Activated CD4-positive, CD25-positive, alpha-beta regulatory T cell treated with anti-CD3 and anti-CD28 coated beads, Interleukin-2, amount 50 U/mL, for 72 hours (primary cell): ENCODE measurements at regions not wholly inside any gene's neighbourhood (a gene's known extent, or its start where the extent isn't known, plus 50 kb on each side); places are given as distances from the start of the nearest gene placed in this dataset.
"Not testable (repeated sequence)": the region's sequence is repeated elsewhere in the genome, so short reads cannot be mapped to it uniquely, and the experiment has no call there.

Source experiments
- DNase-seq: peaks from one replicate; pipeline ENCODE4 v3.0.0; 2021

GRCh38 chr2:7154656-7155055 is 237.4 kb downstream of the RNF144A start:
- no peak for DNase-seq

- DNase-seq: no peak
These were observed 244.3 kb downstream of the RNF144A start for GRCh38 chr2:7161501-7161900.

- DNase-seq: no peak
These were observed 248.5 kb downstream of the RNF144A start for GRCh38 chr2:7165736-7166135.

GRCh38 chr2:7167801-7168411 is 250.7 kb downstream of the RNF144A start:
- DNase-seq: no peak

GRCh38 chr2:7169593-7169992 is 252.4 kb downstream of the RNF144A start:
- DNase-seq: no peak

- not testable (repeated sequence) for DNase-seq
These were observed 261.8 kb downstream of the RNF144A start for GRCh38 chr2:7178996-7179395.

- no peak for DNase-seq
These were observed 263.6 kb downstream of the RNF144A start for GRCh38 chr2:7180638-7181370.

GRCh38 chr2:7182525-7182924 is 265.3 kb downstream of the RNF144A start:
- no peak for DNase-seq

GRCh38 chr2:7189106-7189505 is 271.9 kb downstream of the RNF144A start:
- no peak for DNase-seq

GRCh38 chr2:7190587-7191324 is 273.5 kb downstream of the RNF144A start:
- no peak for DNase-seq

- no peak for DNase-seq
These were observed 274.7 kb downstream of the RNF144A start for GRCh38 chr2:7191932-7192331.

GRCh38 chr2:7193457-7193856 is 276.2 kb downstream of the RNF144A start:
- DNase-seq: no peak

- no peak for DNase-seq
These were observed 277.7 kb downstream of the RNF144A start for GRCh38 chr2:7194950-7195349.

GRCh38 chr2:7196883-7197282 is 279.7 kb downstream of the RNF144A start:
- DNase-seq: no peak

- DNase-seq: no peak
These were observed 284.6 kb downstream of the RNF144A start for GRCh38 chr2:7201851-7202250.

GRCh38 chr2:7203056-7203467 is 285.9 kb downstream of the RNF144A start:
- DNase-seq: peak; percentile 41

GRCh38 chr2:7205151-7205830 is 288.1 kb downstream of the RNF144A start:
- DNase-seq: no peak

- DNase-seq: no peak
These were observed 289.0 kb downstream of the RNF144A start for GRCh38 chr2:7206111-7206810.

GRCh38 chr2:7207631-7208030 is 290.4 kb downstream of the RNF144A start:
- no peak for DNase-seq

GRCh38 chr2:7209757-7210555 is 292.7 kb downstream of the RNF144A start:
- no peak for DNase-seq

GRCh38 chr2:7210712-7211111 is 293.5 kb downstream of the RNF144A start:
- no peak for DNase-seq

GRCh38 chr2:7225848-7226247 is 308.6 kb downstream of the RNF144A start:
- no peak for DNase-seq
